ENCODE measurements at regions not wholly inside any gene's neighbourhood (a gene's known extent, or its start where the extent isn't known, plus 50 kb on each side); places are given as distances from the start of the nearest gene placed in this dataset.

- no peaks in the 10 kb centered on the region for H3K27me3 ChIP-seq (ENCODE audit: insufficient read depth, low read length)
- H3K79me2 ChIP-seq (ENCODE audit: control insufficient read depth, insufficient read depth, low read length, unreplicated experiment): no peaks in the 10 kb centered on the region
- no peaks in the 10 kb centered on the region for H3K36me3 ChIP-seq (ENCODE audit: insufficient read depth, low read length)
- no peak overlapping the region for H3K4me3 ChIP-seq (ENCODE audit: low read depth, low read length)
- H2AFZ ChIP-seq (ENCODE audit: low read length, unreplicated experiment): no peak overlapping the region
- no peaks in the 10 kb centered on the region for H3K4me1 ChIP-seq (ENCODE audit: control insufficient read depth, insufficient read depth, low read length, unreplicated experiment)
- H3K27ac ChIP-seq (ENCODE audit: low read depth, low read length): no peak overlapping the region
Measured at GRCh38 chr9:80720579-80720978, 968.8 kb downstream of the TLE1 start.

- H3K4me1 ChIP-seq (ENCODE audit: control insufficient read depth, insufficient read depth, low read length, unreplicated experiment): peaks cover 6% of the 10 kb centered on the region
Measured at GRCh38 chr9:80707120-80707519, 982.2 kb downstream of the TLE1 start.

GRCh38 chr9:80701061-80701460 is 988.3 kb downstream of the TLE1 start:
- Histone ChIP-seq H3K4me1 (ENCODE audit: control insufficient read depth, insufficient read depth, low read length, unreplicated experiment) (peaks cover 25% of the 10 kb centered on the region), H3K4me3 (ENCODE audit: low read depth, low read length) (no peak overlapping the region), H3K27ac (ENCODE audit: low read depth, low read length) (no peak overlapping the region), H2AFZ (ENCODE audit: low read length, unreplicated experiment) (no peak overlapping the region), H3K36me3 (ENCODE audit: insufficient read depth, low read length) (no peaks in the 10 kb centered on the region), H3K27me3 (ENCODE audit: insufficient read depth, low read length) (no peaks in the 10 kb centered on the region), H3K79me2 (ENCODE audit: control insufficient read depth, insufficient read depth, low read length, unreplicated experiment) (no peaks in the 10 kb centered on the region)

More at GRCh38 chr9:80707120-80707519, 982.2 kb downstream of the TLE1 start:
- Histone ChIP-seq H2AFZ (ENCODE audit: low read length, unreplicated experiment) (peak overlapping the region; percentile 43), H3K27ac (ENCODE audit: low read depth, low read length) (peak overlapping the region; percentile 40), H3K27me3 (ENCODE audit: insufficient read depth, low read length) (no peaks in the 10 kb centered on the region), H3K79me2 (ENCODE audit: control insufficient read depth, insufficient read depth, low read length, unreplicated experiment) (no peaks in the 10 kb centered on the region), H3K4me3 (ENCODE audit: low read depth, low read length) (no peak overlapping the region), H3K36me3 (ENCODE audit: insufficient read depth, low read length) (no peaks in the 10 kb centered on the region)

- H3K27ac ChIP-seq (ENCODE audit: low read depth, low read length): peak overlapping the region; percentile 57
- no peaks in the 10 kb centered on the region for H3K79me2 ChIP-seq (ENCODE audit: control insufficient read depth, insufficient read depth, low read length, unreplicated experiment)
- peaks cover 25% of the 10 kb centered on the region for H3K4me1 ChIP-seq (ENCODE audit: control insufficient read depth, insufficient read depth, low read length, unreplicated experiment)
- H2AFZ ChIP-seq (ENCODE audit: low read length, unreplicated experiment): no peak overlapping the region
- no peaks in the 10 kb centered on the region for H3K27me3 ChIP-seq (ENCODE audit: insufficient read depth, low read length)
- no peaks in the 10 kb centered on the region for H3K36me3 ChIP-seq (ENCODE audit: insufficient read depth, low read length)
- peak overlapping the region; percentile 20; the same call in 1 of the 2 replicates for H3K4me3 ChIP-seq (ENCODE audit: low read depth, low read length)
Measured at GRCh38 chr9:80699511-80699998, 989.8 kb downstream of the TLE1 start.

DNA sequence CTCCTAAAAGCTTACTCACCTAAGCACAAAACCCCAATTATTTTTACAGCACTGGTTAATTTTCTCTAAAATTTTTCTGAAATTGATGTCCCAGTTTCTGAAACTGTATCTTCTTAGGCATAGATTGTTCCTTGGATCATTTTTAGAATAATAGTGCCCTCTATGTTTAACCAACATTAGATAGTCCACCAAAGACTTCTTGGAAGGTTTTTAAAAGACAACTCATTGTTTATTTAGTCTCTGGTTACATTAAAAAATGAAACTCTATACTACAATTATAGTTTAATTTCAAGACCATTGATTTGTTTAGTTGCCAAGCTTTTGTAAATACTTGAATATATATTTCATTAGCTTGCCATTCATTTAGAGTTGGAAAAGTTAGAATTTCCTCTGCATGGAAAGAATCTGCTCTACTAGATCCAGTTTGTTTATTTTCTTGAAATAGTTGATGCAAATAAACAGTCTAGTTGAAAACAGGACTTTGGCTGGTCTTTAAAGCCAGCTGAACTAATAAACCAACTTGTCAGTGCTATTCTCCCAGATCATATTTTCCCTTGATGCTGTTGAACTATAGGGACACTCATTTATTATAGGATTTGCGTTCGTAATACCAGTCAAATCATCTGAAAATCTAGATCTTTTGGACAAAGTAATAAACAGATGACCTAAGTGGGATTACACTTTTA is 990.5 kb downstream of the TLE1 start:
- Histone ChIP-seq H3K4me1 (ENCODE audit: control insufficient read depth, insufficient read depth, low read length, unreplicated experiment) (peaks cover 25% of the 10 kb centered on the region), H2AFZ (ENCODE audit: low read length, unreplicated experiment) (no peak overlapping the region), H3K36me3 (ENCODE audit: insufficient read depth, low read length) (no peaks in the 10 kb centered on the region), H3K27ac (ENCODE audit: low read depth, low read length) (peak overlapping the region; percentile 57), H3K27me3 (ENCODE audit: insufficient read depth, low read length) (no peaks in the 10 kb centered on the region), H3K4me3 (ENCODE audit: low read depth, low read length) (peak overlapping the region; percentile 20; the same call in 1 of the 2 replicates), H3K79me2 (ENCODE audit: control insufficient read depth, insufficient read depth, low read length, unreplicated experiment) (no peaks in the 10 kb centered on the region)

DNA sequence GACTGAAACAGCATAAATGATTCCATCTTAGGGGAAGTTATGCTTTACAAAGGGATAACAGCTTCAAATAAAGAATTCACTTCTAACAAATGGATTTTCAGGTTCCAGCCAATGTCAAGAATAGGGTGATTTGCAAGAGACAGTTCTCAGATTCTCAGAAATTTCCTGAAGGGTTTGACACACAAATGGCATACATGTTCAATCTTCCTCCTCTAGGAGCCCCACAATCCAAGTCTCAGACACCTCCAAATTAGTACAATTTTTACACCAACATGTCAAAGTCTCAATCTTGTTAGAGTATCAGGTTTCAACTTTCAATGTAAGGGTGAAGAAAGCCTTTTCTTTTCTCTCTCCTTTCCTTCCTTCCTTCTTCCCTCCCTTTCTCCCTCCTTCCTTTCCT is 996.6 kb downstream of the TLE1 start:
- Histone ChIP-seq H3K79me2 (ENCODE audit: control insufficient read depth, insufficient read depth, low read length, unreplicated experiment) (no peaks in the 10 kb centered on the region), H3K4me3 (ENCODE audit: low read depth, low read length) (no peak overlapping the region), H2AFZ (ENCODE audit: low read length, unreplicated experiment) (no peak overlapping the region), H3K27me3 (ENCODE audit: insufficient read depth, low read length) (no peaks in the 10 kb centered on the region), H3K4me1 (ENCODE audit: control insufficient read depth, insufficient read depth, low read length, unreplicated experiment) (no peaks in the 10 kb centered on the region), H3K27ac (ENCODE audit: low read depth, low read length) (no peak overlapping the region), H3K36me3 (ENCODE audit: insufficient read depth, low read length) (no peaks in the 10 kb centered on the region)

GRCh38 chr9:80691229-80691628 is 998.1 kb downstream of the TLE1 start:
- H3K27ac ChIP-seq (ENCODE audit: low read depth, low read length): no peak overlapping the region
- no peak overlapping the region for H3K4me3 ChIP-seq (ENCODE audit: low read depth, low read length)
- H3K79me2 ChIP-seq (ENCODE audit: control insufficient read depth, insufficient read depth, low read length, unreplicated experiment): no peaks in the 10 kb centered on the region
- H3K4me1 ChIP-seq (ENCODE audit: control insufficient read depth, insufficient read depth, low read length, unreplicated experiment): no peaks in the 10 kb centered on the region
- H3K27me3 ChIP-seq (ENCODE audit: insufficient read depth, low read length): no peaks in the 10 kb centered on the region
- no peaks in the 10 kb centered on the region for H3K36me3 ChIP-seq (ENCODE audit: insufficient read depth, low read length)
- no peak overlapping the region for H2AFZ ChIP-seq (ENCODE audit: low read length, unreplicated experiment)

- H3K27me3 ChIP-seq (ENCODE audit: insufficient read depth, low read length): no peaks in the 10 kb centered on the region
- no peak overlapping the region for H3K4me3 ChIP-seq (ENCODE audit: low read depth, low read length)
- H3K79me2 ChIP-seq (ENCODE audit: control insufficient read depth, insufficient read depth, low read length, unreplicated experiment): no peaks in the 10 kb centered on the region
- H2AFZ ChIP-seq (ENCODE audit: low read length, unreplicated experiment): no peak overlapping the region
- no peaks in the 10 kb centered on the region for H3K36me3 ChIP-seq (ENCODE audit: insufficient read depth, low read length)
- no peak overlapping the region for H3K27ac ChIP-seq (ENCODE audit: low read depth, low read length)
- H3K4me1 ChIP-seq (ENCODE audit: control insufficient read depth, insufficient read depth, low read length, unreplicated experiment): no peaks in the 10 kb centered on the region
Measured at GRCh38 chr9:80690349-80690939, 998.9 kb downstream of the TLE1 start.

GRCh38 chr9:80679916-80680315 is 1009.4 kb downstream of the TLE1 start:
- Histone ChIP-seq H3K27ac (ENCODE audit: low read depth, low read length) (no peak overlapping the region), H3K4me3 (ENCODE audit: low read depth, low read length) (no peak overlapping the region), H3K4me1 (ENCODE audit: control insufficient read depth, insufficient read depth, low read length, unreplicated experiment) (no peaks in the 10 kb centered on the region), H3K36me3 (ENCODE audit: insufficient read depth, low read length) (no peaks in the 10 kb centered on the region), H3K27me3 (ENCODE audit: insufficient read depth, low read length) (no peaks in the 10 kb centered on the region), H2AFZ (ENCODE audit: low read length, unreplicated experiment) (no peak overlapping the region), H3K79me2 (ENCODE audit: control insufficient read depth, insufficient read depth, low read length, unreplicated experiment) (no peaks in the 10 kb centered on the region)

DNA sequence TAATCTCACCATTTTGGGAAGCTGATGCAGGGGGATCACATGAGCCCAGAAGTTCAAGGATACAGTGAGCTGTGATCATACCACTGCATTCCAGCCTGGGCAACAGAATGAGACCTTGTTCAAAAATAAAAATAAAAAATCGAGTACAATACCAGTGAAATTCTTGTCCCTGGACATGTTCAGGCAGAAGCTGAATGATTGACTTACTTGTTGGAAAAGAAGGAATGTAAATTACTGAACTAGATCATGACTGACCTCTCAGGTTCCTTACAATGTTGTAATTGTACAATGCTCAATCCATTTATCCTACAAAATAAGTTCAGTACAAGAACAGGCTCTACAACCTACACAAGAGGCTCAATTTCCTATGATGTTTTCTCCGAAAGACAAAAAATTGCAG is 1010.4 kb downstream of the TLE1 start:
- Histone ChIP-seq H3K4me3 (ENCODE audit: low read depth, low read length) (no peak overlapping the region), H3K4me1 (ENCODE audit: control insufficient read depth, insufficient read depth, low read length, unreplicated experiment) (no peaks in the 10 kb centered on the region), H3K27ac (ENCODE audit: low read depth, low read length) (no peak overlapping the region), H3K27me3 (ENCODE audit: insufficient read depth, low read length) (no peaks in the 10 kb centered on the region), H2AFZ (ENCODE audit: low read length, unreplicated experiment) (no peak overlapping the region), H3K79me2 (ENCODE audit: control insufficient read depth, insufficient read depth, low read length, unreplicated experiment) (no peaks in the 10 kb centered on the region), H3K36me3 (ENCODE audit: insufficient read depth, low read length) (no peaks in the 10 kb centered on the region)

DNA sequence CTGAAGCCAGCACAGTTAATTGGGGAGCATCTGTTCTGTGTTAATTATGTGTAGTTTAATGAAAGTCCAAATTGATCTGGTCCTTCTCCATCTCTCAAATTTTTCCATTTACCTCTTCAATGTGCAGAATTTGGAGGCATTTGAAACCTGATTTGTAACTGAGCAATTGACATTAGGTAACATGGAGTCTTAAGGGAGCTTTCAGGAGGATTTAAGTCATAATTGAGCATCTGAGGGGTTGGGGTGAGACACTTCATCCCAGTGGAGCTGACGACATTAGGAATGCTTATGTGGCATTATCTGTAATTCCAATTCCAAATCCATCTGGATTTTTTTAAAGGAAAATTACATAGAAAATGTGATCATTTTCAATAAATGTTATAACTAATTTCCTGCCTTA is 1015.9 kb downstream of the TLE1 start:
- H2AFZ ChIP-seq (ENCODE audit: low read length, unreplicated experiment): no peak overlapping the region
- no peak overlapping the region for H3K27ac ChIP-seq (ENCODE audit: low read depth, low read length)
- no peaks in the 10 kb centered on the region for H3K79me2 ChIP-seq (ENCODE audit: control insufficient read depth, insufficient read depth, low read length, unreplicated experiment)
- no peaks in the 10 kb centered on the region for H3K4me1 ChIP-seq (ENCODE audit: control insufficient read depth, insufficient read depth, low read length, unreplicated experiment)
- no peak overlapping the region for H3K4me3 ChIP-seq (ENCODE audit: low read depth, low read length)
- H3K27me3 ChIP-seq (ENCODE audit: insufficient read depth, low read length): no peaks in the 10 kb centered on the region
- H3K36me3 ChIP-seq (ENCODE audit: insufficient read depth, low read length): no peaks in the 10 kb centered on the region
